Left renal cortex interstitium (tissue), 4 donors: ENCODE measurements at regions not wholly inside any gene's neighbourhood (a gene's known extent, or its start where the extent isn't known, plus 50 kb on each side); places are given as distances from the start of the nearest gene placed in this dataset.

Source experiments
- DNase-seq, 4 donors: peaks; one replicate each; pipeline ENCODE4 v3.0.0-alpha.2; 2013; ENCODE audit warnings: low read depth in 4 of 4, low spot score in 2 of 4, missing footprints in 1 of 4

GRCh38 chr10:57806675-57807074 lies 461.0 kb downstream of the IPMK start:
- no peak for DNase-seq

DNA sequence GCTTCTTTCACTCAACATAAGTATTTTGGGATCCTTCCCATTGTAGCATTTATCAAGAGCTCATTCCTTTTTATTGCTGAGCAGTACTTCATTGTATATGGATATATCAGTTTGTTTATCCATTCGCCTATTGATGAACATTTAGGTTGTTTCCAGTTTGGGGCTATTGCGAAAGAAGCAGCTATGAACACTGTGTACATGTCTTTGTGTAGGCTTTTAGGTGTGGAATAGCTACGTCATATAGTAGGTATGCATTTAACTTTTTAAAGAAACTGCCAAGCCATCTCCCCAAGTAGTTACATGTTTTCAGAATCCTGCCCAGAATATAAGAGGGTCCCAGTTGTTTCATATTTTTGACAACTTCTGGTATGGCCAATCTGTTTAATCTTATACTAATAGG lies 468.1 kb downstream of the IPMK start:
- DNase-seq, result no peak

DNA sequence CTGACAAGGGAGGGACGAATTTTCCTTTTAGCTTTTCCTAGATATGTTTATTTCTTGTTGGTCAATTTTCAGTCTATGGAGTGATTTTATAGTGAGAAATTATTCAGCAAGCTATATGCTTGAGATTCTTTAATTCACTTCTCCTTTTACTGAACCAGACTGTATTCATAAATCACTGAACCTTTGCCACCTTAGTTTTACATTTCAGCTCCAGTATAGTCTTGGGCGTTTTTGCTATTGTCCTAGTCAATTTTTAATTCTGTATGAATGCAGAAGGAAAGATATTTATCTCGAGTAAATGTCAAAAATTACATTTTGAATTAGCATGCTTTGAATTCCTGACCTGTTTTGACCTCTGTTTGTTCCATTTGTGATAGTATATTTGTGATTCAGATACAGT lies 468.9 kb downstream of the IPMK start:
- no peak for DNase-seq

DNA sequence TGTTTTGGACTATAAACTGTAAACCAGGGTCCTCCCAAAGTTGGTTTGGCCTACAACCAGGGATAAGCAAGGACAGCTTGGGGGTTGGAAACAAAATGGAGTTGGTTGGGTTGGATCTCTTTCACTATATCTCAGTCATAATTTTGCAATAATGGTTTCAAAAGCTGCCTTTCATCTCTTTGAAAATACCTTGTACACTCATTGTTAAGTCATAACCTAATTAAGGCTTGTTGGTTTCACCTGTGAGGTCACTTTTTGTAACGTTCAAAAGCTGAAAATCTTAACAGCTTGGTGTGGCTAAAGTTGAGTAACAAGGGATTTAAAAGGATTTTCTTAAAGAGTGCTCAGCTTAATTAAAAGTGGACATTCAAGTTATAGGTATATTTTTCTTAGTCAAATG lies 476.1 kb downstream of the IPMK start:
- no peak for DNase-seq

- no peak for DNase-seq
Observed at GRCh38 chr10:57790703-57791102, 477.0 kb downstream of the IPMK start.

DNA sequence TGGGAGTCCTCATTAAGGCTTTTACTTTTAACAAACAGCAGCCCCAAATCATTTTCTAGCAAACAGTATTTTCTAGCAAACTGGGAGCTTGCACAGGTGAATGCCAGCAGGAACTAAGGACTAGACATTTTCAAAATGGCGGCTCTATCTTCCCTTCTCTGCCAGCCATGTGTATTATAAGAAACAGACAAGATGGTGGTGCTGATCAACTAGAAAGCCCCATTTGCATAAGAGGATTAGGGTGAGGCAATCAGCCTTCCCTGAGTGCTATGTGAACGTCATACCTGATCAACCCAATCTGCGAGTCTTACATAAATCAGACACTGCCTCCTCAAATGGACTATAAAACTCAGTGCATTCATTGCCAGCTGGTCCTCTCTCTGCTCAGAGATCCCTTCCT lies 479.6 kb downstream of the IPMK start:
- DNase-seq, result no peak

DNA sequence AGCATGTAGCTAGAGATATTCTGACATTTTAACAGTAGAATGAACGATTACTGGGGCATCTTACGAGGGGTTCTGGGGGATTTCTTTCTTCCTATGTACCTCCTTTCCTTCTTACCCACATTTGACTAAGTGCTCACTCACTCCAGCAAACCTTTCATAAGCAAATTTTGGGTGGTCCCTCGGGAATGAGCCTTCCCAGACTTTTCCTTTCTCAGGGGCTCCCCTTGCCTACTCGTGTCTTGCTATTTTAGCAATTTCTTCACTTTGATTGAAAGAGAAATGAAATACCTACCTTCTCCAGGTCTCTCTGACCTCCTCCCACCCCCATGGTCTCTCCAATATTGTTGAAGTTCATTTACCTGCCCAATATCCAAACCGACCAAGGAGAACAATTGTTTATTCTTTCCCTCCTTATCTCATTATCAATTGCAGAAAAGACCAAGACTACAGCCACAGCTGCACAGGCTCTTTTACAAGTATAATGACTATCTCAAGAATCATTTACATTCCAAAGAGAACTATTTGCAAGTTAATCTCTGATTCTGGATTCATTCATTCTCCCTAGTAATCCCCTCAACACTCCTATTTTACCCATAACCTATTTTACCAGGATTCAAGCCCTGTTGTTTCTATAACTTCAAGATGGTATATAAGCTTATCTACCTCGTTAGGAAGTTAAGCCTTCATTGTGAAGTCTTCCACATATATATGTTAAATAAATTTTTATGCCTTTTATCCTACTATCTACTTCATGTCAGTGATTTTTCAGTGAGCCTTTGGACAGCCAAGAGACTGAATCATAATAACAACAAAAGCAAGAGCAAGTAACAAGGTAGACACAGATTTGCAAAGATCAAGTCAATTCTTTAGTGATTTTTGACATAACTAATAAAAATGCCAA lies 480.6 kb downstream of the IPMK start:
- DNase-seq, result no peak

DNA sequence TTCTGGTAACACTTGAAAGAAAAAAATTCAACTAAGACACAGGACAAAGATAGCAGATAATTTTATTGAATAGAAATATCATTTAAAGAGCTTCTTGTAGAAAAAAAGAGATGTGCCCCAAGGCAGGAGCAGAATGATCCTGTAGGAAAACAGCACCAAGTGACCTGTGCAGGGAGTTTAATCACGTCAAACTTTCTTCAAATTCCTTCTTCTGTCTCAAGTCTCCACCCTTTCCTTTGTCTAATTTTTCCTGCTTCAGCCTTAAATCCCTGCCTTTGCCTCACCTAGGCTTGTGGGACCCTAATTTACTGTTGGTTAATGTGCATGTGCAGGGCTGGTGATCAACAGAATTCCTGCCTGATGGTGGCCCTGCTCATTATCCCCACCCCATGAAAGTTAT lies 481.4 kb downstream of the IPMK start:
- DNase-seq, result no peak

- no peak for DNase-seq
Observed at GRCh38 chr10:57785546-57785945, 482.1 kb downstream of the IPMK start.

DNA sequence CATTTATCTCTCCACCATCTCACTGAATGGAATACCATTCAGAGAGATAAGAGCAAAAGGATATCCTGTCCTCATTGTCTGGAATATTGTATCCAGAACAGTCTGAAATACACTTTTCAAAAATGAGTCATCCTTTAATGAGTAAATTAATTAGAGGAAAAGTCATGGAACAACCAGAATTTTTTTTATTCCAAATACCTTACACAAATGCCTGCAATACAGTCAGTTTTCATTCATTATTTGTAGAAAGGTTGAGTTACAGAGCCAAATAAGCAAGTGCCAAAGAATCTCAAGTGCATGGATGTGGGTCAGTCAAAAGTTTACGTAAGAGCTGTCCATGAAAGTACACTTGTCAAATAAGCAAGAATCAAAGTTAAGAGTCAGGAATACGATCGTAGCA lies 482.6 kb downstream of the IPMK start:
- no peak for DNase-seq

- no peak for DNase-seq
Observed at GRCh38 chr10:57776688-57777432, 490.8 kb downstream of the IPMK start.

GRCh38 chr10:57775250-57775649 lies 492.4 kb downstream of the IPMK start:
- DNase-seq, result no peak

GRCh38 chr10:57769298-57769697 lies 498.4 kb downstream of the IPMK start:
- DNase-seq, result no peak

- DNase-seq, result no peak
Observed at GRCh38 chr10:57759777-57760176, 507.9 kb downstream of the IPMK start.

DNA sequence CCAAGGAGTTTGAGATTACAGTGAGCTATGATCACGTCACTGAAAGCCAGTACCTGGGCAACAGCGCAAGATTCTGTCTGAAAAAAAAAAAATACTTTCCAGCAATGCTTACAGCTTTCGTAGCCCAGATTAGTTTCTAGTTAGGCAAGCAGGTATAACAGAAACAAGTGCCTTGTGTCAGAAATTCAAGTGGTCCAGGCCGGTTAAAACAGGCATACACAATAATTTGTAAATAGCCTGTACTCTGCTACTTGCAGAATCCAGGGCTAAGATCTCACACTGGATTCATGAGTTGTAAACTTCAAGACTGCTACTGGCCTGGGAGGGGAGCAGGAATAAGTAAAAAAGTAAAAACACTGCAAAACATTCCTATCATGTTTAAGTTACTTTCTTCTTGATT lies 512.9 kb downstream of the IPMK start:
- DNase-seq, result no peak

DNA sequence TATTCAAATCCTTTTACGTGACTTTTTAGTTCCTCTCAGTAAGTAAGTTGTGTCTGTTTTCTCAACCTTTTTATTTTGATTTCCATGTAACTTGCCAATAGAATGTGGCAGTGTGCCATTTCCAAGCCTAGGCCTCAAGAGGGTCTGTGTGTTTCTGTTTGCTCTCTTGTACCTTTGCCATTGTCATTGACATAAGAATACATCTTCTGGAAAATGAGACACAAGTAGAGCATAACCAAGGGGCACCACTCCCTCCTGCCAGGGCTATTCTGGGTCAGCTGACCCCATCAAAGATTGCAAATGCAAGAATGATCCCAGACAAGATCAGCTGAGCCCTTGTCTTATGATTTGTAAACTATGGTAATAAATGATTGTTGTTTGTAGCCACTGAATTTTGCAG lies 524.0 kb downstream of the IPMK start:
- DNase-seq, result no peak

GRCh38 chr10:57741751-57742150 lies 525.9 kb downstream of the IPMK start:
- no peak for DNase-seq

DNA sequence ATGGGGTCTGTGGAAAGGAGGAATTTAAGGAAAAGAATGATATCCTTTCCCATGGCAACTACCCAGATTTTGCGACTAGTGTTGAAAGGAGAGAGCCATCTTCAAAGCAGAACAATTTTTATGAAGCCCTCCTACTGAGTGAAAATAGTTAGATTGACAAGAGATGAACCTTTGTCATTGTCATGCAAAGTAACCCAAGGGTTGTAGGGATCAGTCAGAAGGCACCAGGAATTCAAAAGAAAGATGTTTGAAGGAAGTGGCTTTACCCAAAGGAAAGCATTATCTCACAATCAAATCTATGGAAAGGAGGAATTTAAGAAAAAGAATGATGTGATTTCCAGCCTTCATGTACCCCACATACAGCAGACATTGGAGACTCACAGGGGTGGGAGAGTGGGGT lies 544.4 kb downstream of the IPMK start:
- no peak for DNase-seq

DNA sequence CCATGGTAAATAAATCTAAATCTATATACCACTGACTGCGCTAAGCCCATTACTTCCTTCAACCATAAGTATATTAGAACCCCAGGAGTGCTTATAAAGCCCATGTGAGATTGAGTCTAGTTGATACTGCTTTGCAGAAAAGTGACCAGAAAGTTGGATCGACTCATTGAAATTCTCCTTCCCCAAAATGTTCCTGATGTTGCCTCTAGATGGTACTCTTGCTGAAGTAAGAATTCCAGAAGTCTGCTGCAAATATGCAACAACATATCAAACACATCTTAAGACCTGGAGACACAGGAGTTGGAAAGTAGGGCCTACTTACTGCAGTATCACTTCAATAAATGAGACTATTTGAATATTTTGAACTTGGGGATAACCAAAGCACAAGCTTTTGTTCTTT lies 550.8 kb downstream of the IPMK start:
- no peak for DNase-seq

DNA sequence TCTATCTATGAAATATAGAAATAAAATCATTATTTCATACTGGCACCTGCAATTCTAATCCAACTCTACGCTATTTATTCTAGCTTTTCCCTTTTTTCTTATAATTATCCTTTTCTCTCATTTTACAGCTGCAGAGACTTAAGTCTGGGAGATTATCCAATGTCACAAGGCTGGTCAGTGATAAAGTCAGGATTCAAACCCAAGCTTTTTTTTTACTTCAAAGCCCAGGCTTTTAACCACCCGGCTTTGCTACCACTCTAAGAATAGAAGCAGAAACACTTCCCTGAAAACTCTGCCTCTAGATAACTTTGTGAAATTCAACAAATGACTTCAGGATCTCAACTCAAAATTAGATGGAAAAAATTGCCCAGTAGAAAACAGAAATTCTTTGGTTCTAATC lies 552.5 kb downstream of the IPMK start:
- DNase-seq, result no peak

DNA sequence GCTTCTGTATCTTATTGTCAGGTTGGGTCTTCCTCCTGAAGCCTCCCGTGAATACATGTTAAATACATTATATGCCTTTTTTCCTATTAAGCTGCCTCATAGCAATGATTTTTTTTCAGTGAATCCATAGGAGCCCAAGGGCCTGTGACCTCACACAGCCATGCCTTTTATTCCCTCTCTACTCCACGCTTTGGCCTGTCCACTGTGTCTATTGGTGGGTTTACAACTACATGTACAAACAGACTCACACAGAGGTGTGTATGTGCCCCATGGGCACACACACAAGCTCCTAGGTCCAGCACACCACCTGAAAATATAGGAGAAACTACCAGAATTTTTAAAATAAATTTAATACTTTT lies 560.4 kb downstream of the IPMK start:
- no peak for DNase-seq
